Mesenchymal stem cell (in vitro differentiated cells and primary cell): ENCODE measurements at regions not wholly inside any gene's neighbourhood (a gene's known extent, or its start where the extent isn't known, plus 50 kb on each side); places are given as distances from the start of the nearest gene placed in this dataset.

Experiments used
- DNase-seq: peaks from one replicate; pipeline ENCODE4 v3.0.0-alpha.2; 2013
- H2AFZ ChIP-seq: one replicate; pipeline ENCODE4 v1.6.1; 2013; ENCODE audit warnings: low read depth, mild to moderate bottlenecking, control low read depth, inconsistent platforms, low read length, moderate library complexity
- H2AK5ac ChIP-seq: 2 replicates; pipeline ENCODE4 v1.6.1; 2013; ENCODE audit warnings: low read length, moderate library complexity, mild to moderate bottlenecking, inconsistent platforms; ENCODE audit not compliant: severe bottlenecking
- H2BK120ac ChIP-seq: one replicate; pipeline ENCODE4 v1.6.1; 2013; ENCODE audit warnings: low read depth, mild to moderate bottlenecking, inconsistent platforms, low read length, moderate library complexity
- H2BK12ac ChIP-seq, 2 experiments: one replicate each; pipeline ENCODE4 v1.6.1; 2013; ENCODE audit warnings: inconsistent platforms in 2 of 2, low read length in 2 of 2, mild to moderate bottlenecking in 2 of 2, moderate library complexity in 2 of 2, control low read depth in 1 of 2
- H2BK15ac ChIP-seq: one replicate; pipeline ENCODE4 v1.6.1; 2013; ENCODE audit warnings: mild to moderate bottlenecking, low read depth, inconsistent platforms; ENCODE audit not compliant: poor library complexity, severe bottlenecking
- H2BK5ac ChIP-seq: 2 replicates; pipeline ENCODE4 v1.6.1; 2013; ENCODE audit warnings: low read depth, mild to moderate bottlenecking, low read length, control low read depth, inconsistent platforms; ENCODE audit not compliant: poor library complexity, severe bottlenecking
- H3K14ac ChIP-seq, 2 experiments: one replicate each; pipeline ENCODE4 v1.6.1; 2013; ENCODE audit warnings: inconsistent platforms in 2 of 2, low read length in 2 of 2, control low read depth in 1 of 2, mild to moderate bottlenecking in 1 of 2, moderate library complexity in 1 of 2
- H3K18ac ChIP-seq, 2 experiments: one replicate each; pipeline ENCODE4 v1.6.1; 2013; ENCODE audit warnings: inconsistent platforms in 2 of 2, low read length in 2 of 2, control low read depth in 1 of 2, low read depth in 1 of 2, mild to moderate bottlenecking in 1 of 2
- H3K23ac ChIP-seq, 2 experiments: one replicate each; pipeline ENCODE4 v1.6.1; 2013; ENCODE audit warnings: inconsistent platforms in 2 of 2, low read length in 2 of 2, mild to moderate bottlenecking in 2 of 2, moderate library complexity in 2 of 2, control low read depth in 1 of 2
- H3K27ac ChIP-seq: 2 replicates; pipeline ENCODE4 v1.5.1; 2013; ENCODE audit warnings: mild to moderate bottlenecking, moderate library complexity, low read length, control low read depth, inconsistent platforms; ENCODE audit not compliant: poor library complexity, severe bottlenecking
- H3K27me3 ChIP-seq, 2 experiments: 2 replicates each; pipeline versions ENCODE4 v1.6.1 to v1.7.0; 2013; ENCODE audit warnings: low read length in 2 of 2, mild to moderate bottlenecking in 2 of 2, moderate library complexity in 2 of 2, control low read depth in 1 of 2, inconsistent platforms in 1 of 2; ENCODE audit not compliant: control insufficient read depth in 1 of 2, insufficient read depth in 1 of 2
- H3K36me3 ChIP-seq, 2 experiments: 2 replicates each; pipeline versions ENCODE4 v1.6.1 to v1.7.0; 2013; ENCODE audit warnings: low read length in 2 of 2, control low read depth in 1 of 2, inconsistent platforms in 1 of 2, low read depth in 1 of 2, mild to moderate bottlenecking in 1 of 2; ENCODE audit not compliant: insufficient read depth in 2 of 2, control insufficient read depth in 1 of 2
- H3K4ac ChIP-seq, 2 experiments: one replicate each; pipeline ENCODE4 v1.6.1; 2013; ENCODE audit warnings: inconsistent platforms in 2 of 2, low read length in 2 of 2, mild to moderate bottlenecking in 2 of 2, moderate library complexity in 2 of 2, control low read depth in 1 of 2, low read depth in 1 of 2
- H3K4me1 ChIP-seq: 2 replicates; pipeline ENCODE4 v1.6.1; 2013; ENCODE audit warnings: low read depth, low read length, control low read depth; ENCODE audit not compliant: control insufficient read depth, insufficient read depth
- H3K4me2 ChIP-seq: 2 replicates; pipeline ENCODE4 v1.6.1; 2013; ENCODE audit warnings: low read length, mild to moderate bottlenecking, inconsistent platforms; ENCODE audit not compliant: poor library complexity, severe bottlenecking
- H3K4me3 ChIP-seq, 2 experiments: 2 replicates each; pipeline versions ENCODE4 v1.5.1 to v1.7.0; 2013; ENCODE audit warnings: low read length in 2 of 2, mild to moderate bottlenecking in 2 of 2, control low read depth in 1 of 2, low read depth in 1 of 2; ENCODE audit not compliant: insufficient read depth in 1 of 2
- H3K79me1 ChIP-seq: replicated peaks from 2 replicates; pipeline ENCODE4 v1.6.1; 2013; ENCODE audit warnings: mild to moderate bottlenecking, control low read depth, low read length, inconsistent platforms; ENCODE audit not compliant: poor library complexity, severe bottlenecking
- H3K9ac ChIP-seq: 2 replicates; pipeline ENCODE4 v1.7.0; 2013; ENCODE audit warnings: mild to moderate bottlenecking, low read length, moderate library complexity
- H3K9me3 ChIP-seq: 2 replicates; pipeline ENCODE4 v1.7.0; 2013; ENCODE audit warnings: mild to moderate bottlenecking, low read length; ENCODE audit not compliant: control insufficient read depth
- H4K8ac ChIP-seq: one replicate; pipeline ENCODE4 v1.6.1; 2013; ENCODE audit warnings: inconsistent platforms, mild to moderate bottlenecking, low read length, moderate library complexity
- H4K91ac ChIP-seq: one replicate; pipeline ENCODE4 v1.6.1; 2013; ENCODE audit warnings: mild to moderate bottlenecking, low read length, inconsistent platforms
- WGBS: methylation state at CpG from one replicate; pipeline ENCODE4 v1.1.7; 2013; ENCODE audit warnings: mixed read lengths; 5-methylcytosine and 5-hydroxymethylcytosine counted together

GRCh38 chr20:22480336-22480735 lies 104.0 kb downstream of the FOXA2 start:
- no peak overlapping the region for H2BK15ac ChIP-seq
- 30% methylated on average over 2 of the region's 4 CpGs for WGBS
- DNase-seq: no peak
- no peak overlapping the region for H2BK120ac ChIP-seq
- H2AK5ac ChIP-seq: no peak overlapping the region
- H3K18ac ChIP-seq: no peak overlapping the region
- no peak overlapping the region for H2AFZ ChIP-seq
- no peaks in the 10 kb centered on the region for H3K4me1 ChIP-seq
- H3K4me2 ChIP-seq: no peak overlapping the region
- H4K8ac ChIP-seq: no peak overlapping the region
- peaks cover 4 to 6% of the 10 kb centered on the region in 2 experiments for H3K27me3 ChIP-seq
- no peak overlapping the region for H3K9ac ChIP-seq
- H3K4me3 ChIP-seq: no peak overlapping the region
- no peak overlapping the region for H2BK12ac ChIP-seq
- no peak overlapping the region for H3K4ac ChIP-seq
- H3K79me1 ChIP-seq: no peaks in the 10 kb centered on the region
- H3K9me3 ChIP-seq: no peaks in the 10 kb centered on the region
- H2BK5ac ChIP-seq: no peak overlapping the region
- H3K14ac ChIP-seq: no peak overlapping the region
- no peak overlapping the region for H3K27ac ChIP-seq
- no peak overlapping the region for H4K91ac ChIP-seq
- H3K36me3 ChIP-seq: no peaks in the 10 kb centered on the region
- no peak overlapping the region for H3K23ac ChIP-seq

- Histone ChIP-seq H2BK12ac (no peak overlapping the region), H3K79me1 (no peaks in the 10 kb centered on the region), H2BK120ac (no peak overlapping the region), H3K4me1 (peaks cover 2% of the 10 kb centered on the region), H2AK5ac (no peak overlapping the region), H3K14ac (no peak overlapping the region), H3K9me3 (no peaks in the 10 kb centered on the region), H3K18ac (no peak overlapping the region), H3K27ac (no peak overlapping the region), H3K27me3 (peaks cover 15 to 17% of the 10 kb centered on the region in 2 experiments), H2BK15ac (no peak overlapping the region), H3K4me3 (no peak overlapping the region), H3K4me2 (no peak overlapping the region), H3K4ac (no peak overlapping the region), H3K9ac (no peak overlapping the region), H2BK5ac (no peak overlapping the region), H3K36me3 (no peaks in the 10 kb centered on the region), H2AFZ (no peak overlapping the region), H4K8ac (no peak overlapping the region), H4K91ac (no peak overlapping the region), H3K23ac (no peak overlapping the region)
- DNase-seq: no peak
- WGBS: 59% methylated on average over 1 of the region's 1 CpG
Observed at GRCh38 chr20:22475662-22476061, 108.7 kb downstream of the FOXA2 start.

DNA sequence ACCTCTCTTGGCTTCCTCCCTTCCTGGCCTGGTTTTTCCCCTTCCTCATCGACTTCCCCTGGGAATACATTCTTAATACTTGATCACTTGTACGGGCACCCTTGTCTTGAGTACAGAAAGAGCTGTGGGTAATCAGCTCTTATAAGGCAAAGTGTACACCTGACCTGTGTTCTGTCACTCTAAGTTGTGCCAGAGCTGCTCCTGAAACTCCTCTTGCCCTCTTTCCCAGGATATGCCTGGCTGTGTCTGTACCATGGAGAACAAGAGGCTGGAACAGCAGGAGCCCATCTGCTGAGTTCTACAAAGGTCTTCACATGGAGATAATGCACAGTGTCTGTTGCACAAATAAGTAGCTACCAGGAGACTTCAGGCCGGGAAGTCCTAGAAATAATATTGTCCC lies 110.1 kb downstream of the FOXA2 start:
- H3K4me1 ChIP-seq: peaks cover 2% of the 10 kb centered on the region
- peaks cover 15 to 17% of the 10 kb centered on the region in 2 experiments for H3K27me3 ChIP-seq
- no peaks in the 10 kb centered on the region for H3K36me3 ChIP-seq
- H3K18ac ChIP-seq: no peak overlapping the region
- H2AK5ac ChIP-seq: no peak overlapping the region
- no peak overlapping the region for H4K8ac ChIP-seq
- no peak overlapping the region for H2BK15ac ChIP-seq
- 47% methylated on average over 1 of the region's 3 CpGs for WGBS
- H2BK12ac ChIP-seq: no peak overlapping the region
- no peak overlapping the region for H3K9ac ChIP-seq
- no peaks in the 10 kb centered on the region for H3K79me1 ChIP-seq
- H3K4me2 ChIP-seq: no peak overlapping the region
- no peak overlapping the region for H2BK120ac ChIP-seq
- no peak overlapping the region for H3K27ac ChIP-seq
- no peak overlapping the region for H2BK5ac ChIP-seq
- no peak overlapping the region for H4K91ac ChIP-seq
- no peak overlapping the region for H2AFZ ChIP-seq
- H3K4me3 ChIP-seq: no peak overlapping the region
- no peak overlapping the region for H3K4ac ChIP-seq
- DNase-seq: no peak
- no peak overlapping the region for H3K23ac ChIP-seq
- H3K9me3 ChIP-seq: no peaks in the 10 kb centered on the region
- H3K14ac ChIP-seq: no peak overlapping the region

DNA sequence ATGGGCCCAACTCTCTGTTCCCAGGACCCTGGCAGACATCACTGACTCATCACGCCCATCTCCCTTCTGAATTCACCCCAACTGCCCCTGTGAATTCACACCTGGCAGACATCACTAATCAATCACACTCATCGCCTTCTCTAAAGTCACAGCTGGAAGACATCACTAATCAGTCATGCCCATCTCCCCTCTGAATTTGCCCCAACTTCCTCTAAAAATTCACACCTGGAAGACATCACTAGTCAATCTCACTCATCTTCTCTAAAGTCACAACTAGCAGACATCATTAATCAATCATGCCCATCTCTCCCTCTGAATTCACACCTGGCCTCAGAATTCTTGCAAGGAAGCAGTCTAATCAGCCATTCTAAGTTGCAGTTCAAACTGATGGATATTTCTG lies 111.1 kb downstream of the FOXA2 start:
- Histone ChIP-seq H3K36me3 (no peaks in the 10 kb centered on the region), H3K79me1 (no peaks in the 10 kb centered on the region), H3K4ac (no peak overlapping the region), H3K23ac (no peak overlapping the region), H2BK12ac (no peak overlapping the region), H3K4me2 (no peak overlapping the region), H3K9me3 (no peaks in the 10 kb centered on the region), H2AK5ac (no peak overlapping the region), H3K4me1 (peaks cover 2% of the 10 kb centered on the region), H3K14ac (no peak overlapping the region), H3K27ac (no peak overlapping the region), H3K4me3 (no peak overlapping the region), H2BK15ac (no peak overlapping the region), H3K9ac (no peak overlapping the region), H4K8ac (no peak overlapping the region), H2BK120ac (no peak overlapping the region), H3K27me3 (peaks cover 15 to 17% of the 10 kb centered on the region in 2 experiments), H2BK5ac (no peak overlapping the region), H3K18ac (no peak overlapping the region), H2AFZ (no peak overlapping the region), H4K91ac (no peak overlapping the region)
- DNase-seq: no peak
- WGBS: 77% methylated on average over 2 of the region's 2 CpGs
